COLO829 (cell line): ENCODE measurements at regions not wholly inside any gene's neighbourhood (a gene's known extent, or its start where the extent isn't known, plus 50 kb on each side); places are given as distances from the start of the nearest gene placed in this dataset.
"Not testable (repeated sequence)": the region's sequence is repeated elsewhere in the genome, so short reads cannot be mapped to it uniquely, and the experiment has no call there.

Experiments used
- DNase-seq: peaks from one replicate; pipeline ENCODE4 v3.0.0; 2012; ENCODE audit warnings: low spot score

GRCh38 chr5:98309785-98310598 lies 463.5 kb upstream of the RGMB start:
- peak; percentile 63 for DNase-seq

- peak; percentile 76 for DNase-seq
Measured at GRCh38 chr5:98314292-98314691, 459.2 kb upstream of the RGMB start.

- no peak for DNase-seq
Measured at GRCh38 chr5:98318386-98318785, 455.1 kb upstream of the RGMB start.

- no peak for DNase-seq
Measured at GRCh38 chr5:98319299-98320011, 454.0 kb upstream of the RGMB start.

GRCh38 chr5:98320343-98320742 lies 453.1 kb upstream of the RGMB start:
- no peak for DNase-seq

- DNase-seq = no peak
Measured at GRCh38 chr5:98321361-98321760, 452.1 kb upstream of the RGMB start.

- not testable (repeated sequence) for DNase-seq
Measured at GRCh38 chr5:98325187-98325586, 448.3 kb upstream of the RGMB start.

- no peak for DNase-seq
Measured at GRCh38 chr5:98328015-98328414, 445.4 kb upstream of the RGMB start.

GRCh38 chr5:98330871-98331270 lies 442.6 kb upstream of the RGMB start:
- no peak for DNase-seq

- DNase-seq = no peak
Measured at GRCh38 chr5:98333921-98334320, 439.5 kb upstream of the RGMB start.

- no peak for DNase-seq
Measured at GRCh38 chr5:98334946-98335345, 438.5 kb upstream of the RGMB start.

- DNase-seq = no peak
Measured at GRCh38 chr5:98339141-98339848, 434.2 kb upstream of the RGMB start.

- no peak for DNase-seq
Measured at GRCh38 chr5:98341038-98342032, 432.1 kb upstream of the RGMB start.

- not testable (repeated sequence) for DNase-seq
Measured at GRCh38 chr5:98342958-98343660, 430.4 kb upstream of the RGMB start.

- no peak for DNase-seq
Measured at GRCh38 chr5:98349251-98349989, 424.0 kb upstream of the RGMB start.

- no peak for DNase-seq
Measured at GRCh38 chr5:98349990-98350365, 423.5 kb upstream of the RGMB start.

GRCh38 chr5:98354922-98355321 lies 418.5 kb upstream of the RGMB start:
- DNase-seq = no peak

GRCh38 chr5:98360548-98360947 lies 412.9 kb upstream of the RGMB start:
- DNase-seq = no peak

GRCh38 chr5:98363157-98363556 lies 410.3 kb upstream of the RGMB start:
- no peak for DNase-seq

- DNase-seq = no peak
Measured at GRCh38 chr5:98364549-98364948, 408.9 kb upstream of the RGMB start.
